CD4-positive, alpha-beta T cell (primary cell): ENCODE measurements at regions not wholly inside any gene's neighbourhood (a gene's known extent, or its start where the extent isn't known, plus 50 kb on each side); places are given as distances from the start of the nearest gene placed in this dataset.

Experiments used
- ATAC-seq: fragments of 200-7000 bp; cut with Tn5 transposase; one replicate; pipeline ENCODE4 v1.10.0; 2022; ENCODE audit warnings: mild to moderate bottlenecking; ENCODE audit not compliant: poor library complexity
- CTCF ChIA-PET: fragments of 350-600 bp; sonication (Branson Sonifier 250); formaldehyde crosslinking; loops from one replicate; lab custom pipeline; 2021; ENCODE audit warnings: antibody characterized with exemption, inconsistent platforms; lab: Charles Lee
- POLR2A ChIA-PET: fragments of 350-600 bp; sonication (Branson Sonifier 250); formaldehyde crosslinking; loops from one replicate; lab custom pipeline; 2021; ENCODE audit warnings: antibody characterized with exemption, inconsistent platforms; lab: Charles Lee
- DNase-seq, 14 experiments: peaks; one replicate each; pipeline ENCODE4 v3.0.0-alpha.2; 2013 to 2020; ENCODE audit warnings: mixed read lengths in 2 of 14
- H3K27ac ChIP-seq, 2 donors: one replicate each; pipeline versions ENCODE4 v1.5.1 to v1.7.0; 2013; ENCODE audit warnings: low read length in 2 of 2, low read depth in 1 of 2, mild to moderate bottlenecking in 1 of 2
- H3K27me3 ChIP-seq, 2 experiments: 1 replicate in 1 of 2; 2 replicates in 1 of 2; pipeline versions ENCODE4 v1.6.1 to v1.7.0; 2013; ENCODE audit warnings: low read length in 2 of 2, control low read depth in 1 of 2, mild to moderate bottlenecking in 1 of 2, moderate library complexity in 1 of 2; ENCODE audit not compliant: insufficient read depth in 2 of 2, control insufficient read depth in 1 of 2
- H3K36me3 ChIP-seq: one replicate; pipeline ENCODE4 v1.6.1; 2013; ENCODE audit warnings: low read length, control low read depth; ENCODE audit not compliant: insufficient read depth
- H3K4me1 ChIP-seq: one replicate; pipeline ENCODE4 v1.6.1; 2013; ENCODE audit warnings: low read length, control low read depth; ENCODE audit not compliant: insufficient read depth
- H3K4me3 ChIP-seq: one replicate; pipeline ENCODE4 v1.5.1; 2013; ENCODE audit warnings: mild to moderate bottlenecking, low read length, moderate library complexity
- H3K9me3 ChIP-seq, 2 experiments: 1 replicate in 1 of 2; 2 replicates in 1 of 2; pipeline versions ENCODE4 v1.6.1 to v1.7.0; 2013; ENCODE audit warnings: low read length in 2 of 2, mild to moderate bottlenecking in 2 of 2, control low read depth in 1 of 2, moderate library complexity in 1 of 2; ENCODE audit not compliant: control insufficient read depth in 1 of 2, insufficient read depth in 1 of 2
- H3K27ac Mint-ChIP-seq: one replicate; pipeline ENCODE4 v1.8.0; 2020; ENCODE audit warnings: mixed read lengths
- H3K27me3 Mint-ChIP-seq: one replicate; pipeline ENCODE4 v1.8.0; 2021; ENCODE audit warnings: mixed read lengths
- H3K36me3 Mint-ChIP-seq: one replicate; pipeline ENCODE4 v1.8.0; 2021; ENCODE audit warnings: low read depth, mixed read lengths
- H3K4me1 Mint-ChIP-seq: one replicate; pipeline ENCODE4 v1.8.0; 2021; ENCODE audit warnings: low read depth, mixed read lengths
- H3K4me3 Mint-ChIP-seq: one replicate; pipeline ENCODE4 v1.8.0; 2020; ENCODE audit warnings: mild to moderate bottlenecking, mixed read lengths
- H3K9me3 Mint-ChIP-seq: one replicate; pipeline ENCODE4 v1.8.0; 2020; ENCODE audit warnings: mixed read lengths
- CTCF ChIP-seq: fragments of 200-600 bp; IDR thresholded peaks from one replicate; pipeline ENCODE4 v1.8.0; 2022; ENCODE audit warnings: antibody characterized with exemption, mild to moderate bottlenecking
- intact Hi-C, 2 experiments: fragments of 100-400 bp; cut with DNase I in 1 of 2; cut with micrococcal nuclease in 1 of 2; formaldehyde crosslinking; loops; one replicate each; pipeline versions ENCODE4 v1.15.1 to v1.9.0; 2023 to 2025; cut with DNase I, micrococcal nuclease

GRCh38 chr6:44011350-44011920, 115.8 kb downstream of the MRPL14 start:
- Histone ChIP-seq H3K4me3 (no peak overlapping the region), H3K27ac (no peak overlapping the region), H3K27me3 (peaks cover 0 to 8% of the 10 kb centered on the region in 2 experiments), H3K9me3 (no peaks in the 10 kb centered on the region), H3K36me3 (no peaks in the 10 kb centered on the region), H3K4me1 (no peaks in the 10 kb centered on the region)
- intact Hi-C loops: no loop called here
- CTCF ChIA-PET: no interaction called here
- H3K4me3 Mint-ChIP-seq: no peak overlapping the region
- no peak for ATAC-seq
- H3K36me3 Mint-ChIP-seq: no peaks in the 10 kb centered on the region
- POLR2A ChIA-PET: no interaction called here
- H3K27me3 Mint-ChIP-seq: peaks cover 8% of the 10 kb centered on the region
- no peak overlapping the region for H3K27ac Mint-ChIP-seq
- no peak for TF ChIP-seq CTCF
- no peaks in the 10 kb centered on the region for H3K4me1 Mint-ChIP-seq
- no peak for DNase-seq
- no peaks in the 10 kb centered on the region for H3K9me3 Mint-ChIP-seq

- DNase-seq (peak in 2 of 14 experiments; percentile 31 to 53), ATAC-seq (no peak)
- no peak for TF ChIP-seq CTCF
- Histone ChIP-seq H3K27me3 (peaks cover 0 to 13% of the 10 kb centered on the region in 2 experiments), H3K9me3 (no peaks in the 10 kb centered on the region), H3K4me1 (no peaks in the 10 kb centered on the region), H3K4me3 (no peak overlapping the region), H3K27ac (no peak overlapping the region), H3K36me3 (no peaks in the 10 kb centered on the region)
- Mint-ChIP-seq H3K4me3 (no peak overlapping the region), H3K27ac (no peak overlapping the region), H3K27me3 (peaks cover 14% of the 10 kb centered on the region), H3K4me1 (no peaks in the 10 kb centered on the region), H3K9me3 (no peaks in the 10 kb centered on the region), H3K36me3 (no peaks in the 10 kb centered on the region)
- intact Hi-C loops: no loop called here
- POLR2A ChIA-PET: no interaction called here
- CTCF ChIA-PET: no interaction called here
Measured at GRCh38 chr6:44010411-44011349, 116.6 kb downstream of the MRPL14 start.

- CTCF ChIA-PET: no interaction called here
Measured at GRCh38 chr6:44009425-44010321, 117.6 kb downstream of the MRPL14 start.

More at GRCh38 chr6:44009425-44010321, 117.6 kb downstream of the MRPL14 start:
- peaks cover 22% of the 10 kb centered on the region for H3K27me3 Mint-ChIP-seq
- no peak overlapping the region for H3K27ac Mint-ChIP-seq
- TF ChIP-seq CTCF: no peak
- no peaks in the 10 kb centered on the region for H3K4me1 Mint-ChIP-seq
- H3K9me3 ChIP-seq: no peaks in the 10 kb centered on the region
- no peaks in the 10 kb centered on the region for H3K4me1 ChIP-seq
- H3K9me3 Mint-ChIP-seq: no peaks in the 10 kb centered on the region
- ATAC-seq: no peak
- H3K4me3 Mint-ChIP-seq: no peak overlapping the region
- DNase-seq: no peak
- POLR2A ChIA-PET: no interaction called here
- H3K27ac ChIP-seq: no peak overlapping the region
- H3K27me3 ChIP-seq: peaks cover 9 to 18% of the 10 kb centered on the region in 2 experiments
- no peaks in the 10 kb centered on the region for H3K36me3 Mint-ChIP-seq
- intact Hi-C loops: no loop called here
- H3K4me3 ChIP-seq: no peak overlapping the region
- H3K36me3 ChIP-seq: no peaks in the 10 kb centered on the region
